ENCODE measurements at regions not wholly inside any gene's neighbourhood (a gene's known extent, or its start where the extent isn't known, plus 50 kb on each side); places are given as distances from the start of the nearest gene placed in this dataset.
"Not testable (repeated sequence)": the region's sequence is repeated elsewhere in the genome, so short reads cannot be mapped to it uniquely, and the experiment has no call there.

GRCh38 chr16:48682971-48683370 is 73.0 kb upstream of the N4BP1 start:
- DNase-seq (ENCODE audit: low spot score, unreplicated experiment), result no peak
- no peak for TF ChIP-seq CTCF (IDR thresholded peaks at IDR 0.05; ENCODE audit: unreplicated experiment)
- Mint-ChIP-seq H3K4me1 (ENCODE audit: low read depth) (no peaks in the 10 kb centered on the region), H3K36me3 (ENCODE audit: insufficient read depth) (no peaks in the 10 kb centered on the region), H3K9me3 (ENCODE audit: low read depth) (no peaks in the 10 kb centered on the region), H3K27me3 (peaks cover 16% of the 10 kb centered on the region), H3K4me3 (ENCODE audit: low read depth) (no peak overlapping the region), H3K27ac (no peak overlapping the region)

- Mint-ChIP-seq H3K4me3 (ENCODE audit: low read depth) (no peak overlapping the region), H3K27me3 (peaks cover 13% of the 10 kb centered on the region), H3K36me3 (ENCODE audit: insufficient read depth) (no peaks in the 10 kb centered on the region), H3K9me3 (ENCODE audit: low read depth) (no peaks in the 10 kb centered on the region), H3K4me1 (ENCODE audit: low read depth) (no peaks in the 10 kb centered on the region), H3K27ac (no peak overlapping the region)
- no peak for TF ChIP-seq CTCF (IDR thresholded peaks at IDR 0.05; ENCODE audit: unreplicated experiment)
- no peak for DNase-seq (ENCODE audit: low spot score, unreplicated experiment)
Observed at GRCh38 chr16:48681520-48681919, 71.5 kb upstream of the N4BP1 start.

GRCh38 chr16:48680881-48681280 is 70.9 kb upstream of the N4BP1 start:
- TF ChIP-seq CTCF (IDR thresholded peaks at IDR 0.05; ENCODE audit: unreplicated experiment), result no peak
- Mint-ChIP-seq H3K4me3 (ENCODE audit: low read depth) (no peak overlapping the region), H3K27me3 (peaks cover 7% of the 10 kb centered on the region), H3K36me3 (ENCODE audit: insufficient read depth) (no peaks in the 10 kb centered on the region), H3K4me1 (ENCODE audit: low read depth) (no peaks in the 10 kb centered on the region), H3K27ac (no peak overlapping the region), H3K9me3 (ENCODE audit: low read depth) (no peaks in the 10 kb centered on the region)
- no peak for DNase-seq (ENCODE audit: low spot score, unreplicated experiment)

- no peak for DNase-seq (ENCODE audit: low spot score, unreplicated experiment)
- Mint-ChIP-seq H3K27me3 (peaks cover 10% of the 10 kb centered on the region), H3K36me3 (ENCODE audit: insufficient read depth) (no peaks in the 10 kb centered on the region), H3K27ac (no peak overlapping the region), H3K4me1 (ENCODE audit: low read depth) (no peaks in the 10 kb centered on the region), H3K9me3 (ENCODE audit: low read depth) (peaks cover 4% of the 10 kb centered on the region), H3K4me3 (ENCODE audit: low read depth) (no peak overlapping the region)
- no peak for TF ChIP-seq CTCF (IDR thresholded peaks at IDR 0.05; ENCODE audit: unreplicated experiment)
Observed at GRCh38 chr16:48676836-48677235, 66.9 kb upstream of the N4BP1 start.

- not testable (repeated sequence) for DNase-seq (ENCODE audit: low spot score, unreplicated experiment); H3K36me3 Mint-ChIP-seq (ENCODE audit: insufficient read depth); H3K27ac Mint-ChIP-seq; H3K27me3 Mint-ChIP-seq; H3K4me3 Mint-ChIP-seq (ENCODE audit: low read depth); H3K9me3 Mint-ChIP-seq (ENCODE audit: low read depth); H3K4me1 Mint-ChIP-seq (ENCODE audit: low read depth)
Observed at GRCh38 chr16:48668184-48668583, 58.2 kb upstream of the N4BP1 start.

- DNase-seq (ENCODE audit: low spot score, unreplicated experiment), result no peak
- Mint-ChIP-seq H3K9me3 (ENCODE audit: low read depth) (peaks cover 12% of the 10 kb centered on the region), H3K27me3 (no peaks in the 10 kb centered on the region)
Observed at GRCh38 chr16:48659940-48660339, 50.0 kb upstream of the N4BP1 start.

More at GRCh38 chr16:48659940-48660339, 50.0 kb upstream of the N4BP1 start:
- no peaks in the 10 kb centered on the region for H3K36me3 Mint-ChIP-seq (ENCODE audit: insufficient read depth)
- no peaks in the 10 kb centered on the region for H3K4me1 Mint-ChIP-seq (ENCODE audit: low read depth)
- no peak for TF ChIP-seq CTCF (IDR thresholded peaks at IDR 0.05; ENCODE audit: unreplicated experiment)
- no peak overlapping the region for H3K27ac Mint-ChIP-seq
- H3K4me3 Mint-ChIP-seq (ENCODE audit: low read depth), result no peak overlapping the region

All from progenitor cell of endocrine pancreas (in vitro differentiated cells).